ENCODE measurements at regions not wholly inside any gene's neighbourhood (a gene's known extent, or its start where the extent isn't known, plus 50 kb on each side); places are given as distances from the start of the nearest gene placed in this dataset.

DNA sequence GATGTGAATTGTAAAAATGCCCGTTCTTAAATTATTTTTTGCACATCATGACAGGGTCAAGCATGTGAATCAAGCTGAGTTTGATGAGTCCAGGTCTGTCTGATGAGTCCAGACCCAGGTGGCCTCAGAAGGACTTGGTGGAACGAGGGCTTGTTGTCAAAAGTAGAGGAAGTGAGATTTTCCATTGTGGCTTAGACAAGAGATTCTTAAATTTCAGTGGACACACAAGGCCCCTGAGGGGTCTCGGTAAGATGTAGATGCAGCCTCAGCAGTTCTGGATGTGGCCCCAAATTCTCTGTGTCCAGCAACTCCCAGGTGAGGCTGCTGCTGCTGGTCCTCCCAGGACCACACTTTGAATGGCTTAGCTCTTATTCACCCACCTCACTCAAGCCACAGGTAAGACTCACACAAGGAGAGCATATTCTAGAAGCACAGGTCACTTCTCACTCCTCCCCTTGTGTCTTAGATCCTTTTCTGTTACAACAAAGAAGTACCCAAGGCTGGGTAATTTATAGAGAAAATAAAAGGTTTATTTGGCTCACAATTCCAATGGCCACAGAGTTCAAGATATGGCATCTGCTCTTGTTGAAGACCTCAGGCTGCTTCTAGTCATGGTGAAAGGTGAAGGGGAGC is 98.8 kb downstream of the GGTLC2 start:
- DNase-seq: no peak

DNA sequence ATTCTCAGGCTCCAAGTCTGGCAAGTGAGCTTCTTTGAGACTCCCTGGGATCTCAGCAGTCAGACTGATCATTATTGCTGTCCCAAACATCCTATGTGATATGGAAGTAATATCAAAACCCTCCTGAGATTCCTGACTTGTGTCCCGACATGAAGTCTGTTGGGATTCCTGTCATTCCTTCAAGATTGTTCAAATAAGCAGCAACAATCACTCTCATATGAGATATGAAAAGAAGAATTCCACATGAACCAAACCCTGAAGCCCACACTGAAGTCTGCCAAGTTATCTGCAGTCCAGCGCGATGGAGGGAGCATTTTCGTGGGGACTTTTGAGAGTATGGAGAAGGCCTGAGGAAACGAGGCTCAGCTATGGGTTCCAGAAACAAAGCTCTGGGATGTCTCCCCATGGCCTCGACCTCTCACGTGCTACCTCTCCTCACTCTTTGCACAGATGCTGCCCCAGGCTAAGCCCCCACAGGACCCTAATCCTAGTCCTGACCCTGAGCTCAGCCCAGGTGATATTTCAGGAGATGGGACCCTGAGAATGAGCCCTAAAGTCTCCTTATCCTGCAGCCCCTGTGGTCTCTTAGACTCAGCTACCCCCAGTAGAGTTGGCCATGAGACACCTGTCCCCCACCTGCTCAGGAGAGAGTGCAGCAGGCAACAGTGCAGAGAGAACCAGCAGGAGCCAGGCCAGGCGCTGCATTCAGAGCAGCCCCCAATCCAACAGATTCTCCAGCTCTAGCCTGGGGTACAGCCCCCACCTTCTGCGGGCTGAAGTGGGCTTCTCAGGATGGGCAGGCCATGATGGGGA is 100.2 kb downstream of the GGTLC2 start:
- no peak for DNase-seq

DNA sequence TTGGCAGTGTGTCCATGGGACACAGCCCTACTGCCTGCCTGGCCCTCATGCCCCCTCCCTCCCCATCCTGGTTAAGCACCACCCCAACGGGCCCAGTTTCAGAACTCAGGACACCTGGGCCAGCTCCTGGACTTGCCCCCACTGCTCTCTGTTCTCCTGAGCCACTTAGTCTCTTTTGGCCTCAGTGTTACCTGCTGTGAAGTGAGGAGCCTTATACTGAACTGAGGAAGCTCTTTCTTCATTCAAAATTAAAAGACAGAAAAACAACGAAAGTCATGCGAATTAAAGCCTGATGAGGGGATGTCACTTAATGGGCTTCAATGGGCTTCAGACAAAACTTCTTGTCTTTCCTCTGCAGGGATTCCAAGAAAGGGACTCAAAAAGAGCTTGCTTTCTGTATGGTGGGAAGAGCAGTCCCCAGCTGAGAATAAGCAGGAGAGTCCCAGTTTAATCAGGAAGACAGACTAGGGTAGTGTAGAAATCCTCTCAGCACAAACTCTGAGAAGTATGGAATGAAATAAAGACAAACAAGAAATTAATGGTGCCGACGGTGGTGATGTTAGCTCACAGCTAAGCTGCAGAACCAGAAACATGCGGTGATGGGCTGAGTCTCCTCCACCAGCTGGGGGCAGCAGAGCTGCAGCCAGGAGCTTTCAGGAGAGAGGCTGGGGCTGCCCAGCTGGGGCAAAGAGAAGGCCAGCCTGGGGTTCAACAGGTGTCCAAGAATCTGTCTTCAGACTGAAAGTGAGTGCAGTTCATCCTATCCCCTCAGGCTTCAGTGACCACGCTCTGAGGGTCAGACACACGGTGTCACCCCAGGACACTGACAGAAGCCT is 101.0 kb downstream of the GGTLC2 start:
- peak in 12 of 58 donors; percentile 2 to 29 (median 10) for DNase-seq

- no peak for DNase-seq
Measured at GRCh38 chr22:22746061-22746962, 101.9 kb downstream of the GGTLC2 start.

DNA sequence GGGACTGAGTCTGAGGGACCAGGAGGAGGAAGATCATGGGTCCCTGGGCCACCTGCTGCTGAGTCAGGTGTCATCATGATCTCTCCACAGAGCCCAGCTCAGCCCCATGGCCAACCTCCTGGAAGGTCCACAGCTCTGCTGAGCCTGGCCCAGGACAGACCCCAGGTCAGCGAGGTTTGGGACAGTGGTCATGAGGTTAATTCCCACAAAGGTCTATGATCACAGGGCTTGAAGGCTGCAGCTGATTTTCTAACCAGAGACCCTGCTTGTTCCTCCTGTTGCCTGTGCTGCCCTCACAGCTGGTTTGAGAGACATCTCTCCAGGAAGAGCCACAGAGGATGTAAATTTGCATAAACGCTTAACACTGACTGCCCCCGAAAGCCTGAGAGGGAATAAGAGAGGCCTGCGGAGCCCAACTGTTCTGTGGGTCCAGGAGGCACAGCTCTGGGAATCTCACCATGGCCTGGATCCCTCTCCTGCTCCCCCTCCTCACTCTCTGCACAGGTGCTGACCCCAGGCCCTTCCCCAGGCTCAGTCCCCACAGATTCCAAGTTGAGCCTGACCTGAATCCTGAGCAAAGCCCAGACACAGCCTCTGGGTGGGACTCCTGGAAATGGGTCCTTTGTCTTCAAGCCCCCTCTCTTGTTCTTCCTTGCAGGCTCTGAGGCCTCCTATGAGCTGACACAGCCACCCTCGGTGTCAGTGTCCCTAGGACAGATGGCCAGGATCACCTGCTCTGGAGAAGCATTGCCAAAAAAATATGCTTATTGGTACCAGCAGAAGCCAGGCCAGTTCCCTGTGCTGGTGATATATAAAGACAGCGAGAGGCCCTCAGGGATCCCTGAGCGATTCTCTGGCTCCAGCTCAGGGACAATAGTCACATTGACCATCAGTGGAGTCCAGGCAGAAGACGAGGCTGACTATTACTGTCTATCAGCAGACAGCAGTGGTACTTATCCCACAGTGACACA is 102.8 kb downstream of the GGTLC2 start:
- no peak for DNase-seq

DNA sequence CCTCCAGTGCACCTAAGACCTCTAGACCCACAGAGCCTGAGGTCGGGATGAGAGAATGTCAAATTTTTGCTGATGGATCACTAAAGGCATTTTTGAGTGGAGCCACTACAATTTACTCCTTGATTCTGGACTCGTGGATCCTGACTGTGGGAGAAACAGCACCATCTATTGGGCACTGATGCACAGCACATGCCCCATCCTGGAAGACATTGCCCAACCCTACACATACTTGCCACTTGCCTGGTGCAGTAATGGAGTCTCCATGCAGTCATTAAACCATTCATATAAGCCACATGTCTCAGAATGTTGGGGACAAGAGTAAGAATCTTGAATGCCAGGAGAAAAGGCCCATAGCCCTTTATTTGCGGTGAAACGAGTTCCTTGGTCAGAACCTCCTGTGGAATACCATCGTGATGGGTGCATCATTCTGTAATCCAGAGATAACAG is 103.9 kb downstream of the GGTLC2 start:
- DNase-seq: peak in 22 of 58 donors; percentile 2 to 37 (median 14)

GRCh38 chr22:22748756-22749155 is 104.3 kb downstream of the GGTLC2 start:
- DNase-seq: no peak

DNA sequence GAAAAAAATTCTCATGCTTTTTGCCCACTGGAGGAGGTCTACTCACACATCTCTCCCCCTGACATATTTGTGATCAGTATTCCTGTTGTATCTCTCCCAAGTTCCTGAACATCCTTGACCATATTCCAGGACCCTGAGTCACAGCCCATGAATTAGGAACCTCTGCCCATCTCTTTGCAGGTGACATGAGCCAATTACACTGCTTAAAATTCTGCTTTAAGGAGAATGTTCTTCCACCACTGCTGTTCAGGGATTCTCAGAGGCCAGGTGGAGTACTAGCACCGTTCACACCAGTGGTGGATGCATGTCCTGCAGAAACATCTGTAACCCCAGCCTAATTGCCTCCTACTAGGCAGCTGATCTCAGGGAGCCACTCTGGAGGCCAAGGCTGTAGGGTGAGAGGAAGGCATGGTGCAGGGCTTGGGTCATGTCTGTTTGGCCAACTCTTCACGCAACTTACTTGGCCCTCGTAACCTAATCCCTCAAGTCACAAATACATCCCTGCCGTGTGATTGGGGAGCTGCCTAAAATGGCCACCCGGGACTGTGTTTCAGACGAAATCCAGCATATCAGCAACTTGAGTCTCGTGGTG is 104.8 kb downstream of the GGTLC2 start:
- DNase-seq: no peak

- no peak for DNase-seq
Measured at GRCh38 chr22:22750335-22751042, 106.1 kb downstream of the GGTLC2 start.

DNA sequence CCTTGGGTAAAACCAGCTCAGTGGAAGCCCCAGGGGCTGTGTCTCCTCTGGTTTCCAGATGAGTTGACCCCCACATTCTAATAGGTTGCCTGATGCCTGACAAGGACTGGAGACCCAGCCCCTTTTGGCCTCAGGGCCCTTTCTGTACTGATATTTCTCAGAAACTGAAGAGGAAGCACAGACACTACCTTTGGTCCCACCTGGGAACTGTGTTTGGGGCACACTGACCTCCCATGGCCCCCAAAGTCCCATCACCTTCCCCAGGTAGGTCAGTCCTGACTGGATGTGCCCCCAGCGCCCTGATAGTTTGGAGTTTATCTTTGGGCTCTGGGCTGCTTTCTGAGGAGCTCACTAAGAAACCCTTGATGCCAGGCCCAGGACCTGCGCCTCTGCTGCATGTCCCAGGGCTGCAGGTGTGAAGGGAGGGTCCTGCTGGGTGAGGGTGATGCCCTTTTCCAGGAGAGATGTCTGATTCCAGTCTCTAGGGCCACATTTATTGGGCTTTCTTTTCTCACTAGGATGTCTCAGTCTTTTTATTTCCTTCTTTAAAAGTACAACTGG is 106.7 kb downstream of the GGTLC2 start:
- DNase-seq: no peak

DNA sequence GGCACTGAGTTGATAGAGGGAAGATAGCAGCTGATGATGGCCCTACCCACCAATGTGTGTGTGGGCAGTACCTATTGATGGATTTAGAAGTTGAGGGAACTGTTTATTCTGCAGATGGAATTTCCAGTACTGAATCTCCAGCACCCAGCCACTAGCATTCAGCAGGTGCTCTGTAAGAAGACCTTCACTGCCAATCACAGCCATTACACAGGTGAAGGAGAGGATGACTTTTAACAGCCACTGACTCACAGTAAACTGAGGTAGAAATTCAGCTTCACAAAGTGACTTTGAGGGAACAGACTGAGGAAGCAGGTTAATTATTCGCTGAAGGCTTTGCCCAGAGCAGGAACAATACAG is 107.8 kb downstream of the GGTLC2 start:
- DNase-seq: no peak

DNA sequence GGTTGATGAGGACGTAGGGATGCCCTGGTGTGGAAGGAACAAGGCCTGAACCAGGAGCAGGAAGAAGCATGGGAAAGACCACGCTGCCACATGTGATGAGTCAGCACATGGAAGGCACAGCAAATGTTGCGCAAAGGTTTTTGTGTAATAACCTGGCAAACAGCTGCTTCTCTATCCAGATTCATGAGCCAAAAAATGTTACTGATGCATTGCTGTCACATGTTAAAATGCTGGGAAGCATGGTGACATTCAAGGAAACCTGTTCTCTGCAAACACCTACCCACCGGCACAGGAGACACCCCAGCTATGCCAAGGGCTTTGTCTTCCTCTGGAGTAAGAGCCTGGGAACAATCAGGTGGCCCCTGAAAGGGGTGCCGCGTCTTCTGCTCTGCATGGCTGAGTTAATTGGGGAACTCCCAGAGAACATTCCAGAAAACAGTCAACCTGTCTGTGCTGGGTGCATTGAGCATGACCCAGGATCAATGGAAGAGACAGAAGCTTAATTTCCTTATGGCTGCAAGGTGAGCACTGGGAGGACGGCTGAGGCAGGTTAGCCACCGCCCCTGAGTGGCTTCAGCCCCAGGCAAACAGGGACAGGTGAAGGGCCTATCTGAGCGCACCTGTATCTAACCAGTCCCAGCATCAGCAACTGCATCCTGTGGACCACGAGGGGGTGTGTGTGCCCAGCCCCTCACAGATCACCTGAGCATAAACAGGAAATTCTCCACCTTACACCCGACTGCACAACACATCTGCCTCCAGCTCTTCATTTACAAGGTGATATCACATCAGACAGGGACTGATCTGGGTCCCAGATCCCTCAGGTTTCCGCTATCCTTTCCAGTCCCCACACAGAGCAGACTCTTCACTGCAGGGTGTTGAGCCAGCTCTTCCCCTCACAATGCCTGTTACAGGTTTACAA is 108.4 kb downstream of the GGTLC2 start:
- DNase-seq: no peak

DNA sequence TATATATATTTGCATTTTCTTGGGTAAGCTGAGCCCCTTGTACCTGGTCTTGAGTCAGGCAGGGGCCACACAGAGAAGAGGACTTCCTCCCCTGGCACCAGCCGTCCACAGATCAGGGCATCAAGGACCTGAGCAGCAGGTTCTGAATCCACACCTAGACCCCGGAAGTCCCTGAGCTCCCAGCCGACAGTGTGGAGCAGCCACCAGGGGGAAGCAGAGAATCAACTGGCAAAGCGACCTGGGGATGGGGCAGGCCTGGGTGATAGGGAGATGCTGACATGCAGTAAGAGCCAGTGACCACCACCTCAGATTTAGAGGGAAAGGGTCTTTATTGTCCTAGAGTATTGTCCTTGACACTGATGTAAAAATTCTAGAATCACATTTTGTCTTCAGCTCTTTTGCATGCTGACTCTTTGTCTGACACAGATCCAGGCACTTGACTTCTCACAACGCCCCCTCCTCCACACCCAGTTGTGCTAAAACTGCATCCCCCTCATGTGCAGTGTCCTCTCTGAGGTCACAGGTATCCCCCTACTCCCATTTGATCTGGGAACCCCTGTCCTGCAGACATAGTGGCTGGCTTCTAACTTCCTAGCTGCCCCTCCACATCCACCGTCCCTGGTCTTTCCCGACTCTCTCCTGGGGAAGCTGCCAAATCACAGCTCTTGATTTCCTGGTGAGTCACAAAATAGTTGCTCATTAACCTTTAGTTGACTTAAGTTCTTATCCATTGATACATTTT is 109.3 kb downstream of the GGTLC2 start:
- DNase-seq: peak in 17 of 58 donors; percentile 1 to 40 (median 8)

- DNase-seq: no peak
Measured at GRCh38 chr22:22754268-22754657, 109.8 kb downstream of the GGTLC2 start.

DNA sequence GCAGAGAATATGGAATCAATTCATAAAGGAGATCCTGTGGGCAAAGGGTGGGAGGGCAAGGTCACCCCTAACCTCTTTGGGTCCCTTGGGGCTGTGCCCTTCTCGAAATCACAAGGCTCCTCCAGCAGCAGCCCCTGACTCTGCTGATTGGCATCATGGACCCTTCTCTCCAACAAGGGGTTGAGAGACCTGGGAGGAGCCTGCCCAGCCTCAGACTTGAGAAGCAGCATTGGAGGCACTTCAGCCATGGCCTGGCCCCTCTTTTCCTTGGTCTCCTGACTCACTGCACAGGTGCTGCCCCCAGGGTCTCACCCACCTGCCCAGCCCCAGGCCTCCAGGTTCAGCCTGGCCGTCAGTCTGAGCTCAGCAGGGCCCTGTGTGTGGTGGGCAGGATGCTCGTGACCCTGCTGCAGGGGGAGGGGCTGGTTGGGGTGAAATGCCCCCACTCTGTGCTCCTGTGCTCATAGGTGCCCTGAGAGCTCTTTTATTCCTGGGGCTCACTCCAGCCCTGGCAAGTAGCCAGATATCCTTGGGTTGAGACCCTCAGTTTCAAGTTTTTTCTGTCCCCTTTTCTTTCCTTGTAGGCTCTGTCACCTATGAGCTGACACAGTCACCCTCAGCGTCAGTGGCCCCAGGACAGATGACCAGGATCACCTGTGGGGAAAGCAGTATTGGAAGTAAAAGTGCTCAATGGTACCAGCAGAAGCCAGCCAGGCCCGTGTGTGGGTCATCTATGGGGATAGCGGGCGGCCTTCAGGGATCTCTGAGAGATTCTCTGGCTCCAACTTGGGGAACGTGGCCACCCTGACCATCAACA is 110.8 kb downstream of the GGTLC2 start:
- no peak for DNase-seq

GRCh38 chr22:22755778-22756100 is 111.3 kb downstream of the GGTLC2 start:
- no peak for DNase-seq
